Eye (tissue), 1 donor: ENCODE measurements at regions not wholly inside any gene's neighbourhood (a gene's known extent, or its start where the extent isn't known, plus 50 kb on each side); places are given as distances from the start of the nearest gene placed in this dataset.
A peak's percentile ranks its signal among the peaks of the same experiment; 100 is the strongest.

ENCODE experiments used
- DNase-seq: peaks from one replicate; pipeline ENCODE4 v3.0.0-alpha.2; 2015

DNA sequence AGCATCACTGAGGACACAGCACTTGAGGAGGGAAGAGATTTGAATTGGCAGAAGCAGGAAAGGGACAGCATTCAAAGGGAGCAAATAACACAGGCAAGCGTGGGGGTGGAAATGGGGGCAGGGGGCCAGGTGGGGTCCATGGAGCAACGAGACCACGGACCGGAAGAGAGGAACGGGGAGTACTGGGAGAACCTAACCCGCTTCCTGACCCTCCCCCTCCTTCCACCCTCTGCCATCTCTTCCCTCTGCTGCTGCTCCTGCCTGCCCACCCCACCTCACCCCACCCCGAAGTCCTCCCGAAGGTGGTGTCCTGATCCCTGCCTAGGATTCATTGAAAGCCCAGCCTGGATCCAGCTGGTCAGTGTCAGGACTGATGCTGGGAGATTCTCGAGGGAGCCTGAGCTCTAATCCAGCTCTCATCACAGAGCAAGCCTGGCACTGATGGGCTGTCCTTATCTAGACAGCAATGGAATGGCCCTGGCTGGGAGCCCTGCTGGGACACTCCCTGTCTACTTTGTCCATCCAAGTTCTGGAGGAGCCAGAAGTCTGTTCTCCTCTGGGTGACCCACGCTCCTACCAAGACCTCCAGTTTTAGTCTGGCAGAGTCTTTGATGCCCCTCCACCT, 105.0 kb downstream of the TRIM29 start:
- no peak for DNase-seq

GRCh38 chr11:120031612-120032600, 106.0 kb downstream of the TRIM29 start:
- DNase-seq, result no peak

DNA sequence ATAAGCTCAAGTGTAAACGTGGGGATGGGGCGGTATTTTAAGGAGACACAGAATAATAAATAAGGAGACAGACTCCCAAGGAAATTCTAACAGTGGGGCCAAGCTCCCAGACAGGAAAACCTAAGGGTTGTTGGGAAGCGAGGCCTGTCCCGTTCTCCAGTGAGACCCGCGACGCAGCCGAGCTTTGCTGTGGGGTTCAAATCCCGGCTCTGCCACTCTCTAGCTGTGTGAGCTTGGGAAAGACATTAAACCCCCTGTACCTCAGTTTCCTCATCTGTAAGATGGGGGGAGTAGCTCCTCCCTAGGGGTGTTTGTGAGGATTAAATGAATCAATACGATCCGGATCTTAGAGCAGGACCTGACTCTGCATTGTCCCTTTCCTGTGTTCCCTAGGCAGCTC, 106.8 kb downstream of the TRIM29 start:
- no peak for DNase-seq

- no peak for DNase-seq
These were observed 107.5 kb downstream of the TRIM29 start for GRCh38 chr11:120030411-120030810.

GRCh38 chr11:120029321-120029720, 108.6 kb downstream of the TRIM29 start:
- no peak for DNase-seq

DNA sequence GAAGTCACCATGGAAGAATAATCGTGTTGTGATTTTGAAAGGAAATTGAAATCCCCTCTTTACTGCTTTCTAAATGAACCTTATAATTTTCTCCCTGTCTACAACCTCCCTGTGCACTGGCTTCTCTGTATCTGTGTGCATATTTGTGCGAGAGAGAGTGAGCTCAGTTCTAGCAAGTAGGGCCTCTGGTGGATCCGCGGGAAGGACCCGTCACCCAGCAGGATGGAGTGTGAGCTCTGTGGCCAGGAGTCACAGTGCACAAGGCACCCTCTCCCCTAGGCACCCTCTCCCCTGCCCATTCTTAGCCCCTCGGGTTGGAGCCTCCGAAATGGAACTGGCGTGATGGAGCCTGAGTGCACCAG, 109.0 kb downstream of the TRIM29 start:
- DNase-seq, result no peak

DNA sequence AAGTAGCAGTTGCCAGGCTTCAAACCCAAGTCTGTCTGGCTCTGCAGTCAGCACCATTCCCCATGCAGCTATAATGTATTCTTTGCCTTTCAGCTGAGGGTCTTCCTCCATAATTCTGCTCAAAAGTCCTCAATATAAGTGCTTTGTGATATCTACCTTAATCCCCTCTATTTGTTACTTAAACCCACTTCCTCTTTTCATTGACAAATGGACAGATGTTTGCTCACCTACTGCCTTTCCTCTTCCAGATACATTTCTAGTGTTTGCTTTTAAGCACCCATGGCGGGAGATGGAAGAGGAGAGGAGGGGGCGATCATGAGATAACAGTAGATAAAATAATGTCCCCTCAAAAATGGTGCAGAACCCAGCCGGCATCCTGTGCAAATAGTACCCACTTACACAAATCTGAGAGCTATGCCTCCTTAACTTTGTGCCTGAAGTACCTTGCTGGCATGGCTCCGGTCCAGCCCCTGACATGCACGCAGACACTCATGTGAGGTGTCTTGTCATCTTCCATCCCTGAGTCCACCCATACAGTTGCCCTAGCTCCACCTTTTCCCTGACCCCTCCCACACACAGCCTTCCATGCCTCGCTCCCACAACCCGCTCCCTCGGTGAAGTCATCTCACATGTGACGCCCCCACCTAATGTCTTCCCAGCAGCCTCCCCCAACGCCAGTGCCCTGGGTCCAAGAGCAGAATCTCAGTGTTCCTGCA, 109.6 kb downstream of the TRIM29 start:
- no peak for DNase-seq

- DNase-seq, result peak; percentile 46
These were observed 110.2 kb downstream of the TRIM29 start for GRCh38 chr11:120027546-120028180.

DNA sequence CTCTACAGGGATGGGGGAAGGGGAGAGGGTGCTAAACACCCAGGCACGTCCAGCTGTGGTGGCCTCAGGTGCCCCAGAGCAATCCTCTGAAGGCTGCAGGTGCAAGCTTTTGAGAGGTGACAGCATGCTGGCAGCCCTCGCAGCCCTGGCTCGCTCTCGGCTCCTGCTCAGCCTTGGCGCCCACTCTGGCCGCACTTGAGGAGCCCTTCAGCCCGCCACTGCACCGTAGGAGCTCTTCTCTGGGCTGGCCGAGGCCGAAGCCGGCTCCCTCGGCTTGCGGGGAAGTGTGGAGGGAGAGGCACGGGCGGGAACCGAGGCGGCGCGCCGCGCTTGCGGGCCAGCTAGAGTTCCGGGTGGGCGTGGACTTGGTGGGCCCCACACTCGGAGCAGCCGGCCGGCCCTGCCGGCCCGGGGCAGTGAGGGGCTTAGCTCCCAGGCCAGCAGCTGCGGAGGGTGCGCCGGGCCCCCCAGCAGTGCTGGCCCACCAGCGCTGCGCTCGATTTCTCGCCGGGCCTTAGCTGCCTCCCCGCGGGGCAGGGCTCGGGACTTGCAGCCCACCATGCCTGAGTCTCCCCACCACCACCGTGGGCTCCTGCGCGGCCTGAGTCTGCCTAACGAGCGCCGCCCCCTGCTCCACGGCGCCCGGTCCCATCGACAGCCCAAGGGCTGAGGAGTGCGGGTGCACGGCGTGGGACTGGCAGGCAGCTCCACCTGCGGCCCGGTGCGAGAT, 112.1 kb downstream of the TRIM29 start:
- no peak for DNase-seq

DNA sequence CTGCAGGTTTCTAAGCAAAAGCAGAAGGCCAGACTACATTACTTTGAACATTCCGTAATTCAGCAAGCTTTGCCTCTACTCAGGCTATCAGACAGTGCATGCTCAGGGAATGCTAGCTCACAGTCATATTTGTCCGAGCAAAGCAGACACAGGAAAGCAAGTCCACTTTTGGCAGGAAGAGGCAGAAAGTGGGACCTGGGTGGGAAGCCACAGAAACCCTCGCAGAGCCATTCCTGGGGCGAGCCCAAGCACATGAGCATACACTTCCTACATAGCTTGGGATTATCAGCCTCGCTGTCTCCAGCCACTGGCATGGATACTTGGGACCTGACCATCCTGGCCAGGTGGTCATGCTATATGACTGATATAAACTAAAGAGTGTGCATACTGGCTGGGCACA, 113.3 kb downstream of the TRIM29 start:
- no peak for DNase-seq

DNA sequence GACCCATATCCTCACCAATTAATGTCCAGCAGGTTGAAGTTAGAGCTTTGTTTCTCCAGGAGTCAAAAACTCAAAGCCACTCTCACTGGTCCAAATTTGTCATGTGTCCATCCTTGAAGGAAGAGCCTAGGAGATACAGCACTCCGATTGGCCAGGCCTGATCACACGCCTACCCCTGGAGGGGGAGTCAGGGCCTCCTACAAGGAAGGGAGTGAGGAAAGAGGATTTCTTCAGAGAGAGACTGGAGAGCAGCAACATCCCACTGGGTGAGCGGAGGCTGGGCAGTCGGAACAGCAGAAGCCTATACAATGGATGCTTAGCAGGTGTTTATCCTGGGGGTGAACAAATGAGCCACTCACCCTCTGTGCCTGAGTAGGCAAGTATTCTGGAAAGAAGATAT, 113.9 kb downstream of the TRIM29 start:
- DNase-seq, result no peak

GRCh38 chr11:120023551-120023950, 114.4 kb downstream of the TRIM29 start:
- no peak for DNase-seq

DNA sequence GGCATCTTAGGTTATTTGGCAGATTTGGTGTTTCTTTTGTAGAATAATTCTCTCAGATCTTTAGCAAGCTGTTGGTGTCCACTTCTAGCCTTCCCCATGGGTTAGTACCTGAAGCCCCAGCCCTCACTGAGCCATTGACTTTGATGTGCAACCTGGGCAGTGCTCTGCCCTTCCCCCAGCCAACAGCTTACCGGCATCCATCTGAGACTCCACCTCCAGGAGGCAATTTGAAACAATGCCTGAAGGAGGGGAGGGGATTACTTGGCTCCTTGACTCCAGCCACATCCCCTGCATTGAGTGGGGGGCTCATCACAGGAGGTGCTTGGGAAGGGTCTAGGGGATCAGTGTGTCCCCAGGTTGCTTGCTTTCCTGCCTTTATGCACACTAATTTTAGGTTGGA, 114.8 kb downstream of the TRIM29 start:
- no peak for DNase-seq

DNA sequence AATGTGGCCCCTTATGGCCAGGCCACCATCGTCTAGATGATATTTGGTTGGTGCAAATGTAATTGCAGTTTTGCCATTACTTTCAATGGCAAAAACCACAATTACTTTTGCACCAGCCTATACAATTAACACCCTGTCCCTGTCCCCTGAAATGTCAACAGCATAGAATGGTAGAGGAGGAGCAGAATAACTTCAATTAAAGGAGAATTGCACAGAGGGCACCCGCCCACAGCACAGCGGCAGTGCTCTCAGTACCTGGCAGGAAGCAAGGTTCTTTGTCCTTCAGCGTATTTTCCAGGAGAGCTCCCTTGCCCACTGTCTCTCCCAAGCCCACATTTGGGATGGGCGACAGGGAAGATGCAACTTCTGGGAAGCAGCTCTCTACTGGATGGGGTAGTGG, 115.3 kb downstream of the TRIM29 start:
- DNase-seq, result no peak

DNA sequence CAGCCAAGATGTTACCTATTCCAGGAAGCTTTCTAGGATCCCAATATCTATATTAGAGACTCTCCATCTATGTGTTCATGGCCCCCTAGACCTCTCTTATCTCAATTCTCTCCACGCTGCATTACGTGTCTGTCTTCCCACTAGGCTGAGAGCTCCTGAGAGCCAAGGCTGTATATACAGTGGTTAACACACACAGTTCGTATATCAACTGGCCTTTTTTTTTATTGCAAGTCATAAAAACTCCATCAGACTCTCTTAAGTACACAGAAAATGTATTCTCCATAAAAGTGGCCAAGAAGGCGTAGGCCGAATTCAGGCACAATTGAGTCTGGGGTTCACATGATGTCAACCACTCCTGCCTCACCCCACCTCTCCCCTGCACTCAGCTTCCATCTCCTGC, 115.9 kb downstream of the TRIM29 start:
- no peak for DNase-seq

GRCh38 chr11:120021391-120021953, 116.4 kb downstream of the TRIM29 start:
- no peak for DNase-seq

- DNase-seq, result no peak
These were observed 116.9 kb downstream of the TRIM29 start for GRCh38 chr11:120020981-120021380.

- DNase-seq, result no peak
These were observed 117.4 kb downstream of the TRIM29 start for GRCh38 chr11:120020486-120020885.

DNA sequence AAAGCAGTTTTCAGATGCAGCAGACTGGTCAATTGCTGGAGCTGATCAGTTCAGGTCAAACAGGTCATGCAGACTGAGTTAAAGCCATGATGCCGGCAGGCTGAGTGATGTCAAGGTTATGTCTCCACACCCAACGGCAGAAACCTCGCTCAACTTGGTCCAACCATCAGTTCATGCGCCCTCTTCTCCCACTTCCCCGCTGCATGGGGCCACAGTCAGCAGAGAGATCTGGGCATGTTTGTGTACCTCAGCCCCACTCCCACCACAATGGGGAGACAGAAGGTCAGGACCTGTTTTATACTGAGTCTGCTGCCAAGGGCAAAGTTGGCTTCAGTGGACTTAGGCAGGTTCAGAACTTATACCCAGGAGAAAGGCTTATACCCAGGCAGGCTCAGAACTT, 118.7 kb downstream of the TRIM29 start:
- no peak for DNase-seq

DNA sequence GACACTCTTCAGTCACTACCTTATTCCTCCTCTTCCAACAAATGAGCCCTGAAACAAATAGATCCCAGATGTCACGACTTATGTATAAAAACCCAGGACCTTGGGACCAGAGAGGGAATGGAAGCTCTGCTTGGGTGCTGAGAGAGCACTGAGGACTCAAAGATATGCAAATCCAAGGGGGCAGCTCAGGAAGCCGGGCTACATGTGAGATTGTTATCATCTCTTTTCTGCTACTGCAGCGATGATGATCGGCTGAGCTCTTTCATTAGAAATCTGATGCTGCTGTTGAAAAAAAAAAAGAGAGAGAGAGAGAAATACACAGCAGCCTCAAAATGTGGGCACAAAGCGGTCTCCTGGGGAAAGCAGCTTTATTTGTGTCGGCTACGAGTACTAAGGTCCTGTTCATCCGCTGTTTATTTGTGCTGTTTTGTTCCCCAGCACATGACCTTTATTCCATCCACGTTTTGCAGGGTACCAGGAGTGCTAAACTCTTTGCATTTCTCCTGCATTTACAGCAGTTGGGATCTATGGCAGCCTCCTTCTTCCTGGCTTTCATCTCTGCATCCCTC, 120.2 kb downstream of the TRIM29 start:
- no peak for DNase-seq

DNA sequence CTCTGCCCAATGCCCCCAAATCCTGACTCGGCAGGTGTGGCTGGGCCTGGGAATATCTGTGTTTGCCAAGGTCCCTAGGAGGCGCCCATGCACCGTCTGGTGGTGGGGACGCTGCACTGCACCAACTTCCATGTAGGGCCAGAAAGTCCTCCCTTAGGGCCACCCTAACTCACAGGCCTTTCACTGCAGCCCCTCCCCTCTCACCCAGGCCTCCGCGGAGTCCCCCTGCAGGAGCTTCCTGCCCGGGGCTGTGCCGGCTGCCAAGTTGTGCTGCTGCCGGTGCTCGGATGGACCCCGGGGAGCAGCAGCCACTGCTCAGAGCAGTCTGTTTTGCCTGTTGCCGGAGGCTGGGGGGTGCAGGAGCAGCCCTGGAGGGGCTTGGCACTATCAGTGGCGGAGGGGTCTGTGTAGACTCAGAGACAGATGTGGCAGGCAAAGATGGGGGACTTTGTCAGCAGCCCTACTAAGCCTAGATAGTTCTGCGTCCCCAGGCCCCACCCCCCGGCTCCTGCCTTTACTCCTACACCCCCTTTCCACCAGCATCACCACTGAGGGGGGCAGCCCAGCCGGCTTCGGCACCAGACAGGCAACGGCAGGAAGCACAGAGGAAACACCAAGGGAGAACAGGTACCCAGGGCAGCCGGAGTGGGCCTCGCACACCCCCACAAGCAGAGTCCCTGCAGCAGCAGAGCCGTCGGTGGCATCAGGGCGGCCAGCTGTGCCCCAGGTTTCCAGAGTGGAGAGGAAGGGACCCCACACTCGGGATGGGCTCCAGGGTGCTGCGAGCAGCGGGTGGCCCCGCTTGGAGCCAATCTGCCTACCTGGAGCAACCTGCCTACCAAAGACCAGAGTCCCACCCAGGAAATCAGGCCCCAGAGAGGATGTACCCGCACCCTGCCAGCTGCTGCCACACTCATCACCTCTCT, 124.3 kb downstream of the TRIM29 start:
- DNase-seq, result peak; percentile 73
